Mucosa of descending colon (tissue), 3 donors: ENCODE measurements at regions not wholly inside any gene's neighbourhood (a gene's known extent, or its start where the extent isn't known, plus 50 kb on each side); places are given as distances from the start of the nearest gene placed in this dataset.

Source experiments
- ATAC-seq: fragments of 200-7000 bp; cut with Tn5 transposase; one replicate; pipeline ENCODE4 v1.9.1; 2020; ENCODE audit warnings: mild to moderate bottlenecking, moderate library complexity
- DNase-seq, 3 donors: peaks; one replicate each; pipeline ENCODE4 v3.0.0-alpha.2; 2020
- H3K36me3 ChIP-seq: fragments of 200-600 bp; one replicate; pipeline ENCODE4 v1.8.0; 2021; ENCODE audit warnings: low read depth, mild to moderate bottlenecking
- H3K4me1 ChIP-seq: fragments of 200-600 bp; one replicate; pipeline ENCODE4 v1.8.0; 2021; ENCODE audit warnings: low read depth, mild to moderate bottlenecking
- H3K4me3 ChIP-seq: fragments of 200-600 bp; one replicate; pipeline ENCODE4 v1.8.0; 2021; ENCODE audit warnings: mild to moderate bottlenecking
- H3K9me3 ChIP-seq: fragments of 200-600 bp; one replicate; pipeline ENCODE4 v1.8.0; 2021; ENCODE audit warnings: mild to moderate bottlenecking
- CTCF ChIP-seq: fragments of 200-600 bp; IDR thresholded peaks from one replicate; pipeline ENCODE4 v1.8.0; 2022; ENCODE audit warnings: antibody characterized with exemption, mild to moderate bottlenecking
- intact Hi-C, 2 donors: fragments of 100-400 bp; cut with DNase I in 1 of 2; cut with micrococcal nuclease in 1 of 2; formaldehyde crosslinking; loops; one replicate each; pipeline versions ENCODE4 v1.11.0 to v1.11.1; 2022; cut with DNase I, micrococcal nuclease
- donor health status: DM: no; HTN: no; CAD: no; lungs with moderate emphysema.
- donor health status: DM: no; HTN: no; CAD: no.
- donor health status: DM: no; HTN: yes; CAD: no.

GRCh38 chrX:22616867-22617266 is 344.2 kb downstream of the CBLL2 start:
- H3K36me3 ChIP-seq, result no peaks in the 10 kb centered on the region
- DNase-seq (no peak), ATAC-seq (no peak)
- no peak for TF ChIP-seq CTCF
- intact Hi-C loops, result no loop called here
- H3K4me1 ChIP-seq, result no peaks in the 10 kb centered on the region
- no peaks in the 10 kb centered on the region for H3K9me3 ChIP-seq
- H3K4me3 ChIP-seq, result no peak overlapping the region

GRCh38 chrX:22627576-22627975 is 354.9 kb downstream of the CBLL2 start:
- Histone ChIP-seq H3K36me3 (no peaks in the 10 kb centered on the region), H3K4me3 (no peak overlapping the region), H3K4me1 (no peaks in the 10 kb centered on the region), H3K9me3 (no peaks in the 10 kb centered on the region)
- ATAC-seq (no peak), DNase-seq (no peak)
- intact Hi-C loops, result no loop called here
- no peak for TF ChIP-seq CTCF

- DNase-seq (no peak), ATAC-seq (no peak)
- Histone ChIP-seq H3K4me1 (no peaks in the 10 kb centered on the region), H3K36me3 (no peaks in the 10 kb centered on the region), H3K9me3 (no peaks in the 10 kb centered on the region), H3K4me3 (no peak overlapping the region)
- TF ChIP-seq CTCF, result no peak
- intact Hi-C loops, result no loop called here
Observed at GRCh38 chrX:22628275-22628674, 355.6 kb downstream of the CBLL2 start.

- DNase-seq (no peak), ATAC-seq (no peak)
- TF ChIP-seq CTCF, result no peak
- no peaks in the 10 kb centered on the region for H3K36me3 ChIP-seq
- intact Hi-C loops, result no loop called here
- H3K4me1 ChIP-seq, result no peaks in the 10 kb centered on the region
- no peaks in the 10 kb centered on the region for H3K9me3 ChIP-seq
- no peak overlapping the region for H3K4me3 ChIP-seq
Observed at GRCh38 chrX:22629105-22629725, 356.5 kb downstream of the CBLL2 start.

GRCh38 chrX:22634083-22634482 is 361.4 kb downstream of the CBLL2 start:
- no peaks in the 10 kb centered on the region for H3K36me3 ChIP-seq
- intact Hi-C loops, result no loop called here
- no peak overlapping the region for H3K4me3 ChIP-seq
- DNase-seq (no peak), ATAC-seq (no peak)
- TF ChIP-seq CTCF, result no peak
- no peaks in the 10 kb centered on the region for H3K9me3 ChIP-seq
- no peaks in the 10 kb centered on the region for H3K4me1 ChIP-seq

- intact Hi-C loops, result no loop called here
- H3K4me3 ChIP-seq, result no peak overlapping the region
- TF ChIP-seq CTCF, result no peak
- no peaks in the 10 kb centered on the region for H3K4me1 ChIP-seq
- no peaks in the 10 kb centered on the region for H3K9me3 ChIP-seq
- no peaks in the 10 kb centered on the region for H3K36me3 ChIP-seq
- DNase-seq (no peak), ATAC-seq (no peak)
Observed at GRCh38 chrX:22634751-22635150, 362.0 kb downstream of the CBLL2 start.
